ENCODE measurements at regions not wholly inside any gene's neighbourhood (a gene's known extent, or its start where the extent isn't known, plus 50 kb on each side); places are given as distances from the start of the nearest gene placed in this dataset.

- H3K27ac Mint-ChIP-seq: no peak overlapping the region
- no peaks in the 10 kb centered on the region for H3K36me3 ChIP-seq (ENCODE audit: control insufficient read depth, insufficient read depth, low read length)
Observed at GRCh38 chr1:207230441-207230840, 91.0 kb upstream of the CD55 start.

GRCh38 chr1:207234690-207235089 is 86.8 kb upstream of the CD55 start:
- no peaks in the 10 kb centered on the region for H3K36me3 ChIP-seq (ENCODE audit: control insufficient read depth, insufficient read depth, low read length)
- no peak for ATAC-seq (ENCODE audit: low read depth in 2 of 2)
- Mint-ChIP-seq H3K4me3 (no peak overlapping the region), H3K4me1 (peaks cover 0 to 8% (median 0%) of the 10 kb centered on the region in 4 donors), H3K9me3 (peaks cover 0 to 2% (median 0%) of the 10 kb centered on the region in 7 donors), H3K27me3 (peaks cover 25% of the 10 kb centered on the region), H3K27ac (no peak overlapping the region), H3K36me3 (no peaks in the 10 kb centered on the region)
- no peaks in the 10 kb centered on the region for H3K9me3 ChIP-seq (ENCODE audit: control insufficient read depth in 2 of 2, low read length in 2 of 2)
- H3K27ac ChIP-seq (ENCODE audit: insufficient read depth, low read length, poor library complexity, severe bottlenecking): no peak overlapping the region
- no peaks in the 10 kb centered on the region for H3K4me1 ChIP-seq (ENCODE audit: control insufficient read depth, insufficient read depth, low read length, poor library complexity, severe bottlenecking)
- DNase-seq: no peak
- H3K27me3 ChIP-seq (ENCODE audit: control insufficient read depth, insufficient read depth, low read length): no peaks in the 10 kb centered on the region
- no peak overlapping the region for H3K4me3 ChIP-seq (ENCODE audit: low read depth, low read length)

More at GRCh38 chr1:207230441-207230840, 91.0 kb upstream of the CD55 start:
- Mint-ChIP-seq H3K4me3 (no peak overlapping the region), H3K36me3 (no peaks in the 10 kb centered on the region), H3K9me3 (peaks cover 0 to 1% (median 0%) of the 10 kb centered on the region in 7 donors), H3K27me3 (peaks cover 8% of the 10 kb centered on the region), H3K4me1 (no peaks in the 10 kb centered on the region)
- Histone ChIP-seq H3K27ac (ENCODE audit: insufficient read depth, low read length, poor library complexity, severe bottlenecking) (no peak overlapping the region), H3K27me3 (ENCODE audit: control insufficient read depth, insufficient read depth, low read length) (no peaks in the 10 kb centered on the region), H3K4me3 (ENCODE audit: low read depth, low read length) (no peak overlapping the region), H3K9me3 (ENCODE audit: control insufficient read depth in 2 of 2, low read length in 2 of 2) (no peaks in the 10 kb centered on the region), H3K4me1 (ENCODE audit: control insufficient read depth, insufficient read depth, low read length, poor library complexity, severe bottlenecking) (no peaks in the 10 kb centered on the region)
- DNase-seq (no peak), ATAC-seq (ENCODE audit: low read depth in 2 of 2) (no peak)

- peaks cover 0 to 8% (median under 1%) of the 10 kb centered on the region in 4 donors for H3K4me1 Mint-ChIP-seq
- Histone ChIP-seq H3K27me3 (ENCODE audit: control insufficient read depth, insufficient read depth, low read length) (no peaks in the 10 kb centered on the region), H3K27ac (ENCODE audit: insufficient read depth, low read length, poor library complexity, severe bottlenecking) (no peak overlapping the region), H3K4me3 (ENCODE audit: low read depth, low read length) (no peak overlapping the region), H3K4me1 (ENCODE audit: control insufficient read depth, insufficient read depth, low read length, poor library complexity, severe bottlenecking) (no peaks in the 10 kb centered on the region), H3K36me3 (ENCODE audit: control insufficient read depth, insufficient read depth, low read length) (no peaks in the 10 kb centered on the region), H3K9me3 (ENCODE audit: control insufficient read depth in 2 of 2, low read length in 2 of 2) (no peaks in the 10 kb centered on the region)
- peaks cover 29% of the 10 kb centered on the region for H3K27me3 Mint-ChIP-seq
- H3K9me3 Mint-ChIP-seq: peaks cover 0 to 2% (median 0%) of the 10 kb centered on the region in 7 donors
- ATAC-seq (ENCODE audit: low read depth in 2 of 2) (no peak), DNase-seq (no peak)
- H3K27ac Mint-ChIP-seq: no peak overlapping the region
- no peaks in the 10 kb centered on the region for H3K36me3 Mint-ChIP-seq
- no peak overlapping the region for H3K4me3 Mint-ChIP-seq
Observed at GRCh38 chr1:207239874-207240273, 81.6 kb upstream of the CD55 start.

DNA sequence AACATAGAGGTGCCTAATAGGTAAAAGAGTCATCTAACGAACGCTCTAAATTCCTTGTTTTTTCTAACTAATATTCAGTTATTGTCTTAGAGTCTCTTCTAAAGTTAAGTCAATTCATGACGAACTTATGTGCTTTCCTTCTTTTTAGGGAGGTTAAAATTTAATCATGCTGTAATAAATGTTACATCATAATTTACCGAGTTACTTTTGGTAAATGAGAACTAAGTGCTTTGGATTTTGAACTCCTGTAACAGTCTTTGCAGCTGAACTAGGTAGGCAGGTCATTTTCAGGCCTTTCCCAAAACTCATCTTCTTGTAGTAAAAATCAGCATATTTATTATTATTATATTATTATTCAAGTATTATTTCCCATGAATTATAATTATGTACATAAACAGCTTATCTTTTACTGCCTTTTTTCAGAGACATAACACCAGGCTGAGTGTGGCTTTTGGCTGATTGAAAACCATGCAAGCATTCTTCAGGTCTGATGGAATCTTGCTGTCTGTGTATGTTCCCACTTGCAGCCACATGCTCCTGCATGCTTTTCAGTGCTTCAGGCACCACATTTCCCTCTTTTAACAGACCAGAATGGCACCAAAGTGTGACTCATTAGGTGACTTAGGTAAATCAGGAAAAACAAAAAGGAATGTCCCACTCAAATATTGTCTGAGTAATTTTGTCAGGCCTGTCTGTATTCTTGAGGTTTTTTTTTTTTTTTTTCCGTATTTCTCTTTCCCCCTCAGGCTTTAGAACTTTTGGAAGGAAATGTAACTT is 81.0 kb upstream of the CD55 start:
- Mint-ChIP-seq H3K4me3 (no peak overlapping the region), H3K27ac (no peak overlapping the region), H3K4me1 (peaks cover 0 to 8% (median 5%) of the 10 kb centered on the region in 4 donors), H3K36me3 (no peaks in the 10 kb centered on the region), H3K9me3 (peaks cover 0 to 2% (median 0%) of the 10 kb centered on the region in 7 donors), H3K27me3 (peaks cover 29% of the 10 kb centered on the region)
- Histone ChIP-seq H3K4me3 (ENCODE audit: low read depth, low read length) (no peak overlapping the region), H3K4me1 (ENCODE audit: control insufficient read depth, insufficient read depth, low read length, poor library complexity, severe bottlenecking) (no peaks in the 10 kb centered on the region), H3K27me3 (ENCODE audit: control insufficient read depth, insufficient read depth, low read length) (no peaks in the 10 kb centered on the region), H3K27ac (ENCODE audit: insufficient read depth, low read length, poor library complexity, severe bottlenecking) (no peak overlapping the region), H3K9me3 (ENCODE audit: control insufficient read depth in 2 of 2, low read length in 2 of 2) (no peaks in the 10 kb centered on the region), H3K36me3 (ENCODE audit: control insufficient read depth, insufficient read depth, low read length) (no peaks in the 10 kb centered on the region)
- ATAC-seq (ENCODE audit: low read depth in 2 of 2): no peak
- no peak for DNase-seq

DNA sequence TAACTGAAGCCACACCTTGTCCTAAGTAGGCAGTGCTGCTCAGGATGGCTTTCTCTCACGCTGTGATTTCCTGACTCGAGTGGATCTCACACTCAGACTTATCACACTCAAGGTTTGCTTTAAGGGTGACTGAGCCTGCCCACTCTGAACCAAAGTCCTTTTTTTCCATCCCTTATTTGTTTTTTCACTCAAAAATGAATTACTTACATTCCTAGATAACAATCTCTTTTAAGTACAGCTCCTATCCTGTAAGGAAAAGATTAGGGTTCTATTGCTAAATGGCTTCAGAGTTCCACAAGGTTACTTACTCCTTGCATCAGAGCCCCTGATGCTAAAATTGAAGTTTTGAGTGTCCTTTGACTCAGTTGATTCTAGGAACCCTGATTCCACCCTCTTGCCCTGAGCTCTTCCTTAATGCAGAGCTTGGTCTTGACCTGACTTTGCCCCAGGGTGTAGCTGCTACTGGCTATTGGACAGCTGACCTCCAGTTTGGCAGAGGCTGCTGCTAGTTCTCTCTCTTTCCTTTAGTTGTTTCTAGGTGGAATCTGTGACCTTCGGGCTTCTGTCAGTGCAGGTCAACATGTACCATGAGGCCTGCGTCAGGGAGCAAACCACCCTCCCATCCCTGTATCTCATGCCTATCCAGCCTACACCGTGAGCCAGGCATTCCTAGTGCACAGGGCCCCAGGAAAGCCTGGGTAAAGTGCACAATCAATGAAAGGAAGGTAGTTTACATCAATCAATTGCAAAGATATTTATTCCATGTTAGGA is 80.1 kb upstream of the CD55 start:
- Histone ChIP-seq H3K27ac (ENCODE audit: insufficient read depth, low read length, poor library complexity, severe bottlenecking) (no peak overlapping the region), H3K9me3 (ENCODE audit: control insufficient read depth in 2 of 2, low read length in 2 of 2) (no peaks in the 10 kb centered on the region), H3K36me3 (ENCODE audit: control insufficient read depth, insufficient read depth, low read length) (no peaks in the 10 kb centered on the region), H3K27me3 (ENCODE audit: control insufficient read depth, insufficient read depth, low read length) (no peaks in the 10 kb centered on the region), H3K4me1 (ENCODE audit: control insufficient read depth, insufficient read depth, low read length, poor library complexity, severe bottlenecking) (no peaks in the 10 kb centered on the region), H3K4me3 (ENCODE audit: low read depth, low read length) (no peak overlapping the region)
- no peak for ATAC-seq (ENCODE audit: low read depth in 2 of 2)
- H3K36me3 Mint-ChIP-seq: no peaks in the 10 kb centered on the region
- H3K4me3 Mint-ChIP-seq: no peak overlapping the region
- no peak overlapping the region for H3K27ac Mint-ChIP-seq
- peaks cover 0 to 2% (median 0%) of the 10 kb centered on the region in 7 donors for H3K9me3 Mint-ChIP-seq
- H3K4me1 Mint-ChIP-seq: peaks cover 0 to 8% (median 6%) of the 10 kb centered on the region in 4 donors
- no peak for DNase-seq
- peaks cover 26% of the 10 kb centered on the region for H3K27me3 Mint-ChIP-seq

GRCh38 chr1:207243442-207244408 is 77.8 kb upstream of the CD55 start:
- no peaks in the 10 kb centered on the region for H3K9me3 ChIP-seq (ENCODE audit: control insufficient read depth in 2 of 2, low read length in 2 of 2)
- Mint-ChIP-seq H3K4me1 (peaks cover 0 to 8% (median 6%) of the 10 kb centered on the region in 4 donors), H3K4me3 (no peak overlapping the region), H3K36me3 (no peaks in the 10 kb centered on the region), H3K9me3 (peaks cover 0 to 2% (median 0%) of the 10 kb centered on the region in 7 donors), H3K27ac (no peak overlapping the region), H3K27me3 (peaks cover 14% of the 10 kb centered on the region)
- H3K4me3 ChIP-seq (ENCODE audit: low read depth, low read length): no peak overlapping the region
- H3K27ac ChIP-seq (ENCODE audit: insufficient read depth, low read length, poor library complexity, severe bottlenecking): no peak overlapping the region
- ATAC-seq (ENCODE audit: low read depth in 2 of 2) (no peak), DNase-seq (no peak)
- no peaks in the 10 kb centered on the region for H3K27me3 ChIP-seq (ENCODE audit: control insufficient read depth, insufficient read depth, low read length)
- no peaks in the 10 kb centered on the region for H3K36me3 ChIP-seq (ENCODE audit: control insufficient read depth, insufficient read depth, low read length)
- no peaks in the 10 kb centered on the region for H3K4me1 ChIP-seq (ENCODE audit: control insufficient read depth, insufficient read depth, low read length, poor library complexity, severe bottlenecking)

- Histone ChIP-seq H3K9me3 (ENCODE audit: control insufficient read depth in 2 of 2, low read length in 2 of 2) (no peaks in the 10 kb centered on the region), H3K4me3 (ENCODE audit: low read depth, low read length) (no peak overlapping the region), H3K27me3 (ENCODE audit: control insufficient read depth, insufficient read depth, low read length) (no peaks in the 10 kb centered on the region), H3K27ac (ENCODE audit: insufficient read depth, low read length, poor library complexity, severe bottlenecking) (no peak overlapping the region), H3K4me1 (ENCODE audit: control insufficient read depth, insufficient read depth, low read length, poor library complexity, severe bottlenecking) (no peaks in the 10 kb centered on the region), H3K36me3 (ENCODE audit: control insufficient read depth, insufficient read depth, low read length) (no peaks in the 10 kb centered on the region)
- Mint-ChIP-seq H3K9me3 (no peaks in the 10 kb centered on the region), H3K4me3 (no peak overlapping the region), H3K27me3 (peaks cover 7% of the 10 kb centered on the region), H3K36me3 (no peaks in the 10 kb centered on the region), H3K27ac (no peak overlapping the region), H3K4me1 (peaks cover 0 to 7% (median 3%) of the 10 kb centered on the region in 4 donors)
- ATAC-seq (ENCODE audit: low read depth in 2 of 2) (no peak), DNase-seq (no peak)
Observed at GRCh38 chr1:207244409-207244801, 77.1 kb upstream of the CD55 start.
